HG03025 (cell line): ENCODE measurements at regions not wholly inside any gene's neighbourhood (a gene's known extent, or its start where the extent isn't known, plus 50 kb on each side); places are given as distances from the start of the nearest gene placed in this dataset.
"Not testable (repeated sequence)": the region's sequence is repeated elsewhere in the genome, so short reads cannot be mapped to it uniquely, and the experiment has no call there.

Experiments
- ATAC-seq: cut with Tn5 transposase; IDR thresholded peaks from one replicate; pipeline ENCODE4 v1.9.1; 2021; ENCODE audit warnings: mild to moderate bottlenecking, moderate library complexity; ENCODE audit not compliant: unreplicated experiment, low FRiP score

GRCh38 chr4:33661636-33662035, 2582.7 kb downstream of the ARAP2 start:
- ATAC-seq, result no peak

- ATAC-seq, result no peak
These were observed 2558.4 kb downstream of the ARAP2 start for GRCh38 chr4:33685939-33686338.

GRCh38 chr4:33696041-33696440, 2548.3 kb downstream of the ARAP2 start:
- no peak for ATAC-seq

- ATAC-seq, result no peak
These were observed 2547.7 kb downstream of the ARAP2 start for GRCh38 chr4:33696586-33696985.

- no peak for ATAC-seq
These were observed 2535.1 kb downstream of the ARAP2 start for GRCh38 chr4:33709247-33709646.

DNA sequence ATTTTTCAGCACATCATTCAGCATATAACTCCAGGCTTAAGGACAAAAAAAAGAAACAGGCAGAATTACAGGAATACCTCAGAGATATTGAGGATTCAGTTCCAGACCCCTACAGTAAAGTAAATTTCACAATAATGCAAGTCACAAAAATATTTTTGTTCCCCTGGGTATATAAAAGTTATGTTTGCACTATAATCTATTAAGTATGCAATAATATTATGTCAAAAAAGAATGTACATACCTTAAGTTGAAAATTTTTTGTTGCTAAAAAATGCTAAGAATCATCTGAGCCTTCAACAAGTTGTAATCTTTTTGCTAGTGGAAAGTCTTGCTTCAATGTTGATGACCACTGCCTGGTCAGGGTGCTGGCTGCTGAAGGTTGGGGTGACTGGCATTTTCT, 2532.5 kb downstream of the ARAP2 start:
- no peak for ATAC-seq

- ATAC-seq, result no peak
These were observed 2529.3 kb downstream of the ARAP2 start for GRCh38 chr4:33714971-33715370.

DNA sequence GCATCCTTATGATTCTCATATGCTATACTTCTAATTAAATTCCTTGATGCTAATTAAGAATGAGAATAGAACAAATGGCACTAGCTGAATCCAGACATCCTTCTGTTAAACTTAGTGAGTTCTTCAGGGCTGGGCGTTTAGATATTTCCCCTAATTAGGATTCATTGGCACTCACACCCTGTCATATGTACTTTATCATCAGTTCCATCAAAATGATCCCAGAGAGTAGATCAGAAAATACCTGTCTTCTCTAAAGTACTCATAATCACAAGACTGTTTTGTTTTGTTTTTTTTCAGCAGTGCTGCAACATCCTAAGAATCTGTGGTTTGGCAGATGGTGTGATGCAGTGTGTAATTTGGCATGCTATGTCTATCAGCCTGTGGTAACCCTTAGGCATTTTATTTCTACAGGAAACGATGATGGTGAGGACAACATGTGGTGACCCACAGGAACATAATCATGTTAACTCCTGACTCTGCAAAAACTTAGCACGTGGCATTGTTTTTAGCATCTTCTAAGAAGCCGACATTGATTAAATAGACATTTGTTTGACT, 2528.4 kb downstream of the ARAP2 start:
- ATAC-seq, result no peak

DNA sequence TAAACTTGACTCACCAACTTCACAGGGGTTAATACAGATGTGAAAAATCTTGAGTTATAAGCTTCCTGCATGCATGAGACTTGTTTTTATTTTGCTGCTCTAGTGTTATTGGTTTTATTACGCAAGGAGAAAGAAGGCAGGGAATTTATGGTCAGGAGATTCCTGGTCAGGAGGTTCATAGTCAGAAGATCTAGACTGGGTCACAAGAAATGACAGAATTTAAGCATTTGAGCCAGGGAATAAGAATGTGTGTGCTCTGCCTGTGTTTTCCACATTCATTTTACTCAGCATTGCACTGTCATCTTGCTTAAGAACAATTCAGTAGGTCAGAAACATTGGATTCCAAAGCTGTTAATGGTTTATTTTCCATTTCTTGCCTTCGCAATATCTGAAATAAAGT, 2522.1 kb downstream of the ARAP2 start:
- ATAC-seq, result no peak

DNA sequence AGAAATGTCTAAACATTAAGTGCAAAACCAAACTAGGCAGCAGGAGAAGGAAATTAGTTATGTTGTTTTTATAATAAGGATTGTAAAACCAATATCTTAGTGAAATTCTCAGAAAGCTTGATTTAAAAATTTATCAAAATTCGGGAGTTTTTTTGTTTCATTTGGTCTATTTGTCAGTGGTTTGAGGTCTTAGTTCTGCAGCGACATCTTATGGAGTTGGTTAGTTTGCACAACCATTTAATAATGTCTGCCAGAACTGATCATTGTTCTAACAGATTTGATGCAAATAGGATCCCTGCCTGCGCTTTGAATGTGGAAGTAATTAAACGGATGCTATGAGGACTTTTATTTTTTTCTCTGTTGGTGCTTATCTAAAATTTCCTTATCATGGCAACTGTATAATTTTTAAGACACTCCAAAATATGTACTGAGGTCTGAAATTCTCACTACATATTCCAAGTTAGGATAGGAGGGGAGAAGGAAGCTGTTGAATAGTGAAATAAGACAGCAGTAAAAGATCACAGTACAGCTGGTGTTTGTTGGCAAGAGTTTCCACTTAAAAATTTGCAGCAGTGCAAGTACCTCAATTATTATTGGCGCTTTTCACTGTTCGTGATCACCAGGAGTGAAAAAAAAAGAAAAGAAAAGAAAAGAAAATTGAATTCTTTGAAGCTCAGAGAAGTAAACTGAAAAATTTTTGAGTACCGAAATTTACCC, 2521.4 kb downstream of the ARAP2 start:
- no peak for ATAC-seq

DNA sequence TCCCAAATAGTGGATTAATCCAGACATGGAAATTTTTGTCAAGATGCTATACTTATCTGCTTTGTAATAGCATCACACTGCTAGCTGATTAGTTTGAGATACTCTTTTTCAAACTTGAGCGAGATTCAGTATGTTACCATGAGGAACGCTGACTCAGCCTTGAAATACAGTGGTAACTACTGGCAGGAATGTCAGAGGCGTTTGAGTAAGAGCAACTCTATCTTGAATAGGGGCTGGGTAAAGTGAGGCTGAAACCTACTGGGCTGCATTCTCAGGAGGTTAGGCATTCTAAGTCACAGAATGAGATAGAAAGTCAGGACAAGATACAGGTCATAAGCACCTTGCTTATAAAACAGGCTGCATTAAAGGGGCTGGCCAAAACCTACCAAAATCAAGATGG, 2519.6 kb downstream of the ARAP2 start:
- no peak for ATAC-seq

DNA sequence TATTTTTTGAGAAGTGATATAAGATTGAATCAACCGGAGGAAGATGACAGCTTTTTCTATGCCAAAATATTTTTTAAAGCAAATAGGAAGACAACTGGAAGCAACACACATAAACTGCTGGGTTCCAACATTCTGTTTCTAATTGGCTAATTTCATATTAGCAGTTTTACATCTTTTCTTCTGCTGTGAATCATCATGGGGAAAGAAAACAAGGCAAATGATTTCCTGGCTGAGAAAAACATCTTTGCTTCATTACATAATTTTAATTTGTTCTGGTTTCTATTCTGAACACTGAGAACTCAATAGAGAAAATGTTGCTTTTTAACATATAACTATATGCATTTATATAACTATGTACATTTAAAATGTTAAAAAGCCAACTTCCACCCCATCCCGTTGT, 2518.5 kb downstream of the ARAP2 start:
- no peak for ATAC-seq

- no peak for ATAC-seq
These were observed 2506.6 kb downstream of the ARAP2 start for GRCh38 chr4:33737726-33738125.

GRCh38 chr4:33739884-33740632, 2504.3 kb downstream of the ARAP2 start:
- no peak for ATAC-seq

GRCh38 chr4:33740871-33741270, 2503.4 kb downstream of the ARAP2 start:
- not testable (repeated sequence) for ATAC-seq

GRCh38 chr4:33746979-33747378, 2497.3 kb downstream of the ARAP2 start:
- peak; percentile 52 for ATAC-seq

DNA sequence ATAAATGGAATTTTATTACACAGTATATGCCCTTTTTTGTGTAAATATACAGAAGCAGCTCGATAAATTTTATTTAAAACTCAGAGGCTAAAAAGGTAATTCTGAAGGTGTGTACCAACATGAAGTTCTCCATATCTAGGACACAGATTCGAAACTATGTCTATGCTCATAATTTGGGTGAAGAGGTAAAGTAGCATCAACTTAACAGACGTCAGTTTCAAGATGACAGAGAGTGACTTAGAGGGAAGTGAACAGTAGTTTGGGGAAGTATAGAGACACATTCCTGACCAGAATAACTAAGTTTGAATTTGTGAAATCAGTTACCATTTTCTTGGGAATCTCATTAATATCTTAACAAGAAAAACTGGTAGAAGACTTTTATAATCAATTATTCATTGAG, 2493.3 kb downstream of the ARAP2 start:
- ATAC-seq, result no peak

DNA sequence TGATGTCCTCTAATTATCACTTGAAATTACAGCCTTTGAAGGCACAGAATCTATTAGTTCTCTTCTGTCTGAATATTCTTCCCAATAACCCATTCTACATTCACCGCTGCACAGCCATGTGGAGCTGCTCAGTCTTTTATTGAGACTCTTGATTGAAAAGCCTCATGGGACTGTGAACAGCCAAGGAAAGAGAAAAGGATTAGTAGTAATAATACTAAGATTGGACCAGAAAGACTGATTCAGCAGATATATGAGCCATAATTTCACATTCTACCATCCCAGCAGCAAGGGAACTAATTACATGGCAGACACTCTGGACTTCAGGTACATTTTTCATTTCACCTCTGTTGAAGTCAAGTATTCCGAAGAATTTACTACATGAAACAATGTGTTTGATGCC, 2471.7 kb downstream of the ARAP2 start:
- no peak for ATAC-seq

DNA sequence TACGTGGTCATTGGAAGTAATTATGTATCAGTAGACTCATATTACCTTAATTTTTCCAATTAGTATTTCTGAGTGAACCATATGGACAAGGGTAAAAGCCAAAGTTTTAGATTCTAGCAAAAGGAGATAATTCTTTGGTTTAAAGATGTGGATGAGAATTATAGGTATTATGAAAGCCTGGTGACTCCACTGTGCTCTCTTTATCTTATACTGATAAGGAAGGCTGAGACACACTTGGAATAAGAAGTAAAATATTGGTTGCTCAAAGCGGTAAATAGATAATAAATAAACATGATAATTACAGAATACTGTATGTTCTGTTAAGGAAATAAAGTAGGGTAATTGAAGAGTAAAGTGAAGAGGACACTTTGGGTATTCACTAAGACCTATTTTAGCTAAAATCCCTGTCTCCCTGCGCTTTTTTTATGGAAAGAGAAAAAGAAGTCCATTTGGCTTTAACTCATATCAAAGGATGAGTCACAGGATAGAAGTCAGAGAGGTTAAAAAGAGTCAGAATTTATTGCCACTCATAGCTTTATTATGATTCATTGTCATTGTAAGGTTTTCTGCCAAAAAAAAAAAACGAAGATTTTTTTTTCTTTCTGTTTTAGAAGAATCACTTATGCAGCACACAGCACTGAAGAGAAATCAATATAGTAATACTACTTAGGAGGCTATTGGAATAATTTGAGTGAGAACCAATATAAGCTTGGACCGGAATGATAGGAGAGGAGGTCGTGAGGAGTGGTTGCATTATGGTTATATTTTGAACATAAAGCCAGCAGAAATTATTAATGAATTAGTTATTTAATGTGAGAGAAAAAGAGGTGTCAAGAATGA, 2463.1 kb downstream of the ARAP2 start:
- no peak for ATAC-seq

DNA sequence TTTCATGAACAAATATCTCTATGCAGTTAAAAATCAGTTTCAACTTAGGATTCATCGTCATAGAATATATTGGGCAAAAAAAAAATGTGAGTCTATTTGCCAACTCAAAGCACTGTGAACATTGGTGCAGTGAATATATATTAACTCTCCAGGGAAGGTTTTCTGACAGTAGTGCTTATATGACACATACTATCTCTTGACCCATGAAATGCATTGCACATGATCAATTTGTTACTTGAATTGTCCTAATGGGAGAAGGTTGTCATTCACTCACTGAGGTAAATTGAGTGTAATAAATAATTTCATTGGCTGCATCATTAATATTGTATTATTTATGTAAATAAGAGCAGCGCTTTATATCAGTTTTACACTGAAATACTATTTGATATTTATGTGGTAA, 2458.5 kb downstream of the ARAP2 start:
- ATAC-seq, result no peak

DNA sequence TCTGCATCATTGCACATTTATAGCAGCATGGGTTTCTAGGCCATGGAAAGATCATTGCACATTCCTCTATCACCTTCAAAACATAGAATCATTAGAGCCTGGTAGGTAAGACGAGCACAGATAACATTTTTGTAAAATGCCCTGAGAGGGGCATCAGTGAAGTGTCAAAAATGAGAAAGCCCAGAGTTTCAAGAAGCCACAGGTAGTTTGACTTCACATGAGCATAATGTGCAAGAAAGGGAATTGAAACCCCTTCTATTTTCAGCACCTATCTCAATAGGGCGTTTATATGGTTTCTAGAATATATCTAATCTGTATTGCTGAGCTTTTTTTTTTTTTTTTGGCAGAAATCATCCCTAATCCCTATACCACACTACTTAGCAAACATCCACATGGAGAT, 2441.7 kb downstream of the ARAP2 start:
- peak; percentile 75 for ATAC-seq
